ENCODE measurements at regions not wholly inside any gene's neighbourhood (a gene's known extent, or its start where the extent isn't known, plus 50 kb on each side); places are given as distances from the start of the nearest gene placed in this dataset.

DNA sequence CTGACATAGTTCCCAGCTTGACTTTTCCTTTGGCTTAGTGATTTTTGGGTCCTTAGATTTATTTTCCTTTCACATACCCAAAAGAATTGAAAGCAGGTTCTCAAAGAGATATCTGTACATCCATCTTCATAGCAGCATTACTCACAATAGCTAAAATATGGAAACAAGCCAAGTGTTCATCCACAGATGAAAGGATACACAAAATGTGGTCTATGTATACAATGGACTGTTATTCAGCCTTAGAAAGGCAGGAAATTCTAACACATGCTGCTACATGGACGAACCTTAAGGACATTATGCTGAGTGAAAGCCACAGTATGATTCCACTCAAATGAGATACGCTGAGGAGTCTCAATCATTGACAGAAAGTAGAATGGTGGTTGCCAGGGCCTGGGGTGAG lies 171.8 kb downstream of the IGLL1 start:
- ATAC-seq: no peak
- CTCF ChIA-PET: no interaction called here

More for the DNA sequence above, 171.8 kb downstream of the IGLL1 start:
- intact Hi-C loops (cut with micrococcal nuclease): no loop called here
- Histone ChIP-seq H3K9ac (ENCODE audit: low read length) (no peak overlapping the region), H3K79me2 (ENCODE audit: insufficient read depth, low read length) (no peaks in the 10 kb centered on the region), H3K36me3 (ENCODE audit: control insufficient read depth in 1 of 2, insufficient read depth in 2 of 2, low read length in 2 of 2) (no peaks in the 10 kb centered on the region), H4K20me1 (ENCODE audit: insufficient read depth) (no peaks in the 10 kb centered on the region), H2AFZ (ENCODE audit: low read depth, low read length, poor library complexity, severe bottlenecking) (no peak overlapping the region), H3K4me1 (ENCODE audit: control insufficient read depth in 1 of 2, insufficient read depth in 2 of 2, low read length in 2 of 2) (no peaks in the 10 kb centered on the region), H3K27ac (ENCODE audit: low read depth, low read length) (no peak overlapping the region), H3K4me2 (ENCODE audit: low read length) (no peak overlapping the region), H3K4me3 (replicated peaks in 1 of 2; ENCODE audit: low read depth in 1 of 2, low read length in 2 of 2) (no peak overlapping the region), H3K9me3 (ENCODE audit: control insufficient read depth in 1 of 2, insufficient read depth in 1 of 2, low read depth in 1 of 2, low read length in 2 of 2) (no peaks in the 10 kb centered on the region), H3K27me3 (ENCODE audit: insufficient read depth, low read length) (peaks cover 3% of the 10 kb centered on the region; the same call in 1 of the 2 replicates), H3K9me2 (ENCODE audit: insufficient read depth) (no peaks in the 10 kb centered on the region)
- RAD21 ChIA-PET (ENCODE audit: low non-redundant PET in 1 of 2, low total read pairs in 2 of 2, uncharacterized antibody in 2 of 2, unreplicated experiment in 2 of 2): no interaction called here
- no TSS peak for BruUV-seq (replicated peaks)
- no peak for DNase-seq (ENCODE audit: low read depth, low spot score)
- TF ChIP-seq, protein P1, sequence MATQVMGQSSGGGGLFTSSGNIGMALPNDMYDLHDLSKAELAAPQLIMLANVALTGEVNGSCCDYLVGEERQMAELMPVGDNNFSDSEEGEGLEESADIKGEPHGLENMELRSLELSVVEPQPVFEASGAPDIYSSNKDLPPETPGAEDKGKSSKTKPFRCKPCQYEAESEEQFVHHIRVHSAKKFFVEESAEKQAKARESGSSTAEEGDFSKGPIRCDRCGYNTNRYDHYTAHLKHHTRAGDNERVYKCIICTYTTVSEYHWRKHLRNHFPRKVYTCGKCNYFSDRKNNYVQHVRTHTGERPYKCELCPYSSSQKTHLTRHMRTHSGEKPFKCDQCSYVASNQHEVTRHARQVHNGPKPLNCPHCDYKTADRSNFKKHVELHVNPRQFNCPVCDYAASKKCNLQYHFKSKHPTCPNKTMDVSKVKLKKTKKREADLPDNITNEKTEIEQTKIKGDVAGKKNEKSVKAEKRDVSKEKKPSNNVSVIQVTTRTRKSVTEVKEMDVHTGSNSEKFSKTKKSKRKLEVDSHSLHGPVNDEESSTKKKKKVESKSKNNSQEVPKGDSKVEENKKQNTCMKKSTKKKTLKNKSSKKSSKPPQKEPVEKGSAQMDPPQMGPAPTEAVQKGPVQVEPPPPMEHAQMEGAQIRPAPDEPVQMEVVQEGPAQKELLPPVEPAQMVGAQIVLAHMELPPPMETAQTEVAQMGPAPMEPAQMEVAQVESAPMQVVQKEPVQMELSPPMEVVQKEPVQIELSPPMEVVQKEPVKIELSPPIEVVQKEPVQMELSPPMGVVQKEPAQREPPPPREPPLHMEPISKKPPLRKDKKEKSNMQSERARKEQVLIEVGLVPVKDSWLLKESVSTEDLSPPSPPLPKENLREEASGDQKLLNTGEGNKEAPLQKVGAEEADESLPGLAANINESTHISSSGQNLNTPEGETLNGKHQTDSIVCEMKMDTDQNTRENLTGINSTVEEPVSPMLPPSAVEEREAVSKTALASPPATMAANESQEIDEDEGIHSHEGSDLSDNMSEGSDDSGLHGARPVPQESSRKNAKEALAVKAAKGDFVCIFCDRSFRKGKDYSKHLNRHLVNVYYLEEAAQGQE (IDR thresholded peaks at IDR 0.05; ENCODE audit: low read depth): no peak
- TF ChIP-seq YY1 (IDR thresholded peaks at IDR 0.05; ENCODE audit: extremely low read depth, insufficient replicate concordance, low read depth, low read length) (no peak), SRF (IDR thresholded peaks at IDR 0.05; ENCODE audit: low read depth) (no peak), ZNF274 (IDR thresholded peaks at IDR 0.05; ENCODE audit: low read depth, low read length) (no peak), SIN3A (IDR thresholded peaks at IDR 0.05; ENCODE audit: low read depth) (no peak), TCF7L2 (IDR thresholded peaks at IDR 0.05; ENCODE audit: borderline replicate concordance, extremely low read depth, insufficient read depth, insufficient read length) (no peak), SP1 (IDR thresholded peaks at IDR 0.05; ENCODE audit: low read depth) (no peak), EGR1 (IDR thresholded peaks at IDR 0.05; ENCODE audit: low read depth) (no peak), EZH2 (IDR thresholded peaks at IDR 0.05) (no peak), EZH2phosphoT487 (IDR thresholded peaks at IDR 0.05; ENCODE audit: borderline replicate concordance) (no peak), FOSL1 (IDR thresholded peaks at IDR 0.05; ENCODE audit: low read depth) (no peak)
- TF ChIP-seq, protein P2, sequence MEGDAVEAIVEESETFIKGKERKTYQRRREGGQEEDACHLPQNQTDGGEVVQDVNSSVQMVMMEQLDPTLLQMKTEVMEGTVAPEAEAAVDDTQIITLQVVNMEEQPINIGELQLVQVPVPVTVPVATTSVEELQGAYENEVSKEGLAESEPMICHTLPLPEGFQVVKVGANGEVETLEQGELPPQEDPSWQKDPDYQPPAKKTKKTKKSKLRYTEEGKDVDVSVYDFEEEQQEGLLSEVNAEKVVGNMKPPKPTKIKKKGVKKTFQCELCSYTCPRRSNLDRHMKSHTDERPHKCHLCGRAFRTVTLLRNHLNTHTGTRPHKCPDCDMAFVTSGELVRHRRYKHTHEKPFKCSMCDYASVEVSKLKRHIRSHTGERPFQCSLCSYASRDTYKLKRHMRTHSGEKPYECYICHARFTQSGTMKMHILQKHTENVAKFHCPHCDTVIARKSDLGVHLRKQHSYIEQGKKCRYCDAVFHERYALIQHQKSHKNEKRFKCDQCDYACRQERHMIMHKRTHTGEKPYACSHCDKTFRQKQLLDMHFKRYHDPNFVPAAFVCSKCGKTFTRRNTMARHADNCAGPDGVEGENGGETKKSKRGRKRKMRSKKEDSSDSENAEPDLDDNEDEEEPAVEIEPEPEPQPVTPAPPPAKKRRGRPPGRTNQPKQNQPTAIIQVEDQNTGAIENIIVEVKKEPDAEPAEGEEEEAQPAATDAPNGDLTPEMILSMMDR (IDR thresholded peaks at IDR 0.05 in 2 of 3, conservative IDR thresholded peaks at IDR 0.05 in 1 of 3; ENCODE audit: borderline replicate concordance in 1 of 3, insufficient read depth in 1 of 3, low read depth in 2 of 3, low read length in 2 of 3): no peak
- TF ChIP-seq, protein P3, sequence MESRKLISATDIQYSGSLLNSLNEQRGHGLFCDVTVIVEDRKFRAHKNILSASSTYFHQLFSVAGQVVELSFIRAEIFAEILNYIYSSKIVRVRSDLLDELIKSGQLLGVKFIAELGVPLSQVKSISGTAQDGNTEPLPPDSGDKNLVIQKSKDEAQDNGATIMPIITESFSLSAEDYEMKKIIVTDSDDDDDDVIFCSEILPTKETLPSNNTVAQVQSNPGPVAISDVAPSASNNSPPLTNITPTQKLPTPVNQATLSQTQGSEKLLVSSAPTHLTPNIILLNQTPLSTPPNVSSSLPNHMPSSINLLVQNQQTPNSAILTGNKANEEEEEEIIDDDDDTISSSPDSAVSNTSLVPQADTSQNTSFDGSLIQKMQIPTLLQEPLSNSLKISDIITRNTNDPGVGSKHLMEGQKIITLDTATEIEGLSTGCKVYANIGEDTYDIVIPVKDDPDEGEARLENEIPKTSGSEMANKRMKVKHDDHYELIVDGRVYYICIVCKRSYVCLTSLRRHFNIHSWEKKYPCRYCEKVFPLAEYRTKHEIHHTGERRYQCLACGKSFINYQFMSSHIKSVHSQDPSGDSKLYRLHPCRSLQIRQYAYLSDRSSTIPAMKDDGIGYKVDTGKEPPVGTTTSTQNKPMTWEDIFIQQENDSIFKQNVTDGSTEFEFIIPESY (IDR thresholded peaks at IDR 0.05; ENCODE audit: extremely low read depth, insufficient replicate concordance, low read length): no peak
- POLR2A ChIA-PET: no interaction called here
